WTC11 (cell line): ENCODE measurements at regions not wholly inside any gene's neighbourhood (a gene's known extent, or its start where the extent isn't known, plus 50 kb on each side); places are given as distances from the start of the nearest gene placed in this dataset.

Experiments used
- ATAC-seq: fragments of 200-7000 bp; cut with Tn5 transposase; 2 replicates; pipeline ENCODE4 v1.10.0; 2021; ENCODE audit warnings: mild to moderate bottlenecking, moderate library complexity
- CTCF ChIA-PET: fragments of 300-600 bp; sonication (Branson Sonifier 250); formaldehyde crosslinking; loops from one replicate; lab custom pipeline; 2021; ENCODE audit warnings: antibody characterized with exemption; lab: Charles Lee
- POLR2A ChIA-PET: fragments of 350-600 bp; sonication (Branson Sonifier 250); formaldehyde crosslinking; loops from one replicate; lab custom pipeline; 2021; ENCODE audit warnings: antibody characterized with exemption; lab: Charles Lee
- DNase-seq: peaks from one replicate; pipeline ENCODE4 v3.0.0; 2021; ENCODE audit warnings: low spot score
- H3K27ac Mint-ChIP-seq: 2 replicates; pipeline ENCODE4 v1.8.0; 2021; ENCODE audit warnings: mixed read lengths
- H3K27me3 Mint-ChIP-seq: 2 replicates; pipeline ENCODE4 v1.8.0; 2021; ENCODE audit warnings: low read depth, mild to moderate bottlenecking, moderate library complexity, mixed read lengths
- H3K36me3 Mint-ChIP-seq: 2 replicates; pipeline ENCODE4 v1.8.0; 2021; ENCODE audit warnings: mixed read lengths
- H3K4me1 Mint-ChIP-seq: 2 replicates; pipeline ENCODE4 v1.8.0; 2022; ENCODE audit warnings: mixed read lengths
- H3K4me3 Mint-ChIP-seq: 2 replicates; pipeline ENCODE4 v1.8.0; 2021; ENCODE audit warnings: mild to moderate bottlenecking, moderate library complexity, mixed read lengths
- H3K9me3 Mint-ChIP-seq: 2 replicates; pipeline ENCODE4 v1.8.0; 2021; ENCODE audit warnings: mixed read lengths
- CREM ChIP-seq: sonication (generic); formaldehyde crosslinking; IDR thresholded peaks from 2 replicates; pipeline ENCODE4 v1.8.1; 2022; ENCODE audit warnings: mild to moderate bottlenecking, missing genetic modification reagents, moderate library complexity
- CTCF ChIP-seq: fragments of 200-600 bp; IDR thresholded peaks from 2 replicates; pipeline ENCODE4 v1.8.0; 2022; ENCODE audit warnings: antibody characterized with exemption
- E2F4 ChIP-seq: sonication (generic); formaldehyde crosslinking; IDR thresholded peaks from 2 replicates; pipeline ENCODE4 v1.8.1; 2022; ENCODE audit warnings: low read depth, mild to moderate bottlenecking, moderate library complexity, missing genetic modification reagents, borderline replicate concordance
- E2F5 ChIP-seq: sonication (generic); formaldehyde crosslinking; IDR thresholded peaks from 2 replicates; pipeline ENCODE4 v1.8.1; 2022; ENCODE audit warnings: mild to moderate bottlenecking, moderate library complexity, missing genetic modification reagents
- ESRRA ChIP-seq: sonication (generic); formaldehyde crosslinking; IDR thresholded peaks from 2 replicates; pipeline ENCODE4 v1.8.1; 2022; ENCODE audit warnings: mild to moderate bottlenecking, missing genetic modification reagents, borderline replicate concordance
- FOXJ3 ChIP-seq: sonication (generic); formaldehyde crosslinking; IDR thresholded peaks from 2 replicates; pipeline ENCODE4 v1.9.0; 2021; ENCODE audit warnings: missing genetic modification reagents, mild to moderate bottlenecking, borderline replicate concordance
- FOXK1 ChIP-seq: sonication (generic); formaldehyde crosslinking; IDR thresholded peaks from 2 replicates; pipeline ENCODE4 v1.8.0; 2022; ENCODE audit warnings: mild to moderate bottlenecking, moderate library complexity, missing genetic modification reagents
- JUN ChIP-seq: sonication (generic); formaldehyde crosslinking; IDR thresholded peaks from 2 replicates; pipeline ENCODE4 v1.8.0; 2023; ENCODE audit warnings: mild to moderate bottlenecking, missing genetic modification reagents
- MXD4 ChIP-seq: fragments of 250-450 bp; sonication (Bioruptor Pico); IDR thresholded peaks from 2 replicates; pipeline ENCODE4 v1.8.0; 2021; ENCODE audit warnings: mild to moderate bottlenecking, moderate library complexity, borderline replicate concordance
- NFATC4 ChIP-seq: fragments of 250-450 bp; sonication (Bioruptor Pico); IDR thresholded peaks from 2 replicates; pipeline ENCODE4 v1.9.0; 2021; ENCODE audit warnings: mild to moderate bottlenecking
- NFE2L1 ChIP-seq: sonication (generic); formaldehyde crosslinking; IDR thresholded peaks from 2 replicates; pipeline ENCODE4 v1.8.1; 2023; ENCODE audit warnings: missing genetic modification reagents
- NR3C1 ChIP-seq: sonication (generic); formaldehyde crosslinking; conservative IDR thresholded peaks from 2 replicates; pipeline ENCODE4 v1.8.1; 2023; ENCODE audit warnings: low read depth, mild to moderate bottlenecking, missing genetic modification reagents
- PREB ChIP-seq: sonication (generic); formaldehyde crosslinking; IDR thresholded peaks from 2 replicates; pipeline ENCODE4 v1.8.1; 2022; ENCODE audit warnings: mild to moderate bottlenecking, missing genetic modification reagents, moderate library complexity, borderline replicate concordance
- SMAD3 ChIP-seq: sonication (generic); formaldehyde crosslinking; IDR thresholded peaks from 2 replicates; pipeline ENCODE4 v1.8.0; 2022; ENCODE audit warnings: missing genetic modification reagents, mild to moderate bottlenecking, borderline replicate concordance
- SP1 ChIP-seq: sonication (generic); formaldehyde crosslinking; conservative IDR thresholded peaks from 2 replicates; pipeline ENCODE4 v1.8.1; 2022; ENCODE audit warnings: missing genetic modification reagents
- TCF7 ChIP-seq: sonication (generic); formaldehyde crosslinking; IDR thresholded peaks from 2 replicates; pipeline ENCODE4 v1.8.0; 2022; ENCODE audit warnings: mild to moderate bottlenecking, low read depth, missing genetic modification reagents, moderate library complexity
- USF1 ChIP-seq: sonication (generic); formaldehyde crosslinking; IDR thresholded peaks from 2 replicates; pipeline ENCODE4 v1.8.0; 2022; ENCODE audit warnings: mild to moderate bottlenecking, missing genetic modification reagents
- USF2 ChIP-seq: sonication (generic); formaldehyde crosslinking; IDR thresholded peaks from 2 replicates; pipeline ENCODE4 v1.8.1; 2023; ENCODE audit warnings: mild to moderate bottlenecking, missing genetic modification reagents, moderate library complexity
- ZNF121 ChIP-seq: sonication (generic); formaldehyde crosslinking; IDR thresholded peaks from 2 replicates; pipeline ENCODE4 v1.8.0; 2023; ENCODE audit warnings: missing genetic modification reagents
- ZNF219 ChIP-seq: sonication (generic); formaldehyde crosslinking; IDR thresholded peaks from 2 replicates; pipeline ENCODE4 v1.8.0; 2023; ENCODE audit warnings: missing genetic modification reagents, mild to moderate bottlenecking, borderline replicate concordance
- ZNF263 ChIP-seq: sonication (generic); formaldehyde crosslinking; IDR thresholded peaks from 2 replicates; pipeline ENCODE4 v1.8.1; 2022; ENCODE audit warnings: low read depth, mild to moderate bottlenecking, moderate library complexity, missing genetic modification reagents
- ZNF423 ChIP-seq: fragments of 250-450 bp; sonication (Bioruptor Pico); IDR thresholded peaks from 2 replicates; pipeline ENCODE4 v2.1.2; 2022; ENCODE audit warnings: mild to moderate bottlenecking, moderate library complexity

GRCh38 chr5:1948663-1949191, 66.0 kb upstream of the IRX4 start:
- peaks cover 42% of the 10 kb centered on the region for H3K4me1 Mint-ChIP-seq
- no peak overlapping the region for H3K4me3 Mint-ChIP-seq
- H3K27me3 Mint-ChIP-seq = no peaks in the 10 kb centered on the region
- DNase-seq (no peak), ATAC-seq (no peak)
- H3K36me3 Mint-ChIP-seq = peaks cover 2% of the 10 kb centered on the region; the same call in 1 of the 2 replicates
- H3K27ac Mint-ChIP-seq = no peak overlapping the region
- no peaks in the 10 kb centered on the region for H3K9me3 Mint-ChIP-seq
- no peak for TF ChIP-seq SMAD3 (CRISPR knock-in tag)
- no peak for TF ChIP-seq FOXK1 (CRISPR knock-in tag)
- TF ChIP-seq JUN (CRISPR knock-in tag) = no peak
- TF ChIP-seq ZNF263 (CRISPR knock-in tag) = no peak
- no peak for TF ChIP-seq CTCF
- no peak for TF ChIP-seq E2F4 (CRISPR knock-in tag)
- CTCF ChIA-PET = no interaction called here
- POLR2A ChIA-PET = no interaction called here

- no peak for DNase-seq
- ChIA-PET POLR2A (no interaction called here), CTCF (no interaction called here)
- no peak overlapping the region for H3K4me3 Mint-ChIP-seq
- no peak for TF ChIP-seq ZNF121 (CRISPR knock-in tag)
- no peak for TF ChIP-seq NFATC4
- TF ChIP-seq FOXJ3 (CRISPR knock-in tag) = no peak
- TF ChIP-seq CREM = no peak
- no peak for TF ChIP-seq ZNF219 (CRISPR knock-in tag)
- no peak for TF ChIP-seq ESRRA
- no peak for TF ChIP-seq MXD4
- no peaks in the 10 kb centered on the region for H3K27me3 Mint-ChIP-seq
- H3K4me1 Mint-ChIP-seq = peaks cover 38% of the 10 kb centered on the region
- H3K27ac Mint-ChIP-seq = peak overlapping the region; percentile 7; the same call in 1 of the 2 replicates
- H3K9me3 Mint-ChIP-seq = no peaks in the 10 kb centered on the region
- peaks cover 2% of the 10 kb centered on the region; the same call in 1 of the 2 replicates for H3K36me3 Mint-ChIP-seq
- ATAC-seq = no peak
Measured at GRCh38 chr5:1948111-1948510, 65.4 kb upstream of the IRX4 start.

GRCh38 chr5:1946776-1947175, 64.1 kb upstream of the IRX4 start:
- CTCF ChIA-PET = no interaction called here
- TF ChIP-seq NFATC4 = no peak
- no peak for TF ChIP-seq ZNF423 (CRISPR knock-in tag)
- TF ChIP-seq TCF7 (CRISPR knock-in tag) = no peak
- TF ChIP-seq USF1 (CRISPR knock-in tag) = no peak
- TF ChIP-seq CREM = no peak
- no peak for TF ChIP-seq SP1 (CRISPR knock-in tag)
- TF ChIP-seq ZNF219 (CRISPR knock-in tag) = no peak
- Mint-ChIP-seq H3K27ac (no peak overlapping the region), H3K4me1 (peaks cover 25% of the 10 kb centered on the region), H3K9me3 (peaks cover 9% of the 10 kb centered on the region), H3K27me3 (no peaks in the 10 kb centered on the region), H3K36me3 (no peaks in the 10 kb centered on the region; the same call in 1 of the 2 replicates), H3K4me3 (no peak overlapping the region)
- no peak for ATAC-seq
- POLR2A ChIA-PET = no interaction called here
- no peak for DNase-seq

- CTCF ChIA-PET = no interaction called here
- H3K27ac Mint-ChIP-seq = no peak overlapping the region
- POLR2A ChIA-PET = no interaction called here
- H3K27me3 Mint-ChIP-seq = no peaks in the 10 kb centered on the region
- no peak for DNase-seq
- H3K4me3 Mint-ChIP-seq = no peak overlapping the region
- ATAC-seq = no peak
- no peaks in the 10 kb centered on the region; the same call in 1 of the 2 replicates for H3K36me3 Mint-ChIP-seq
- H3K4me1 Mint-ChIP-seq = peaks cover 19% of the 10 kb centered on the region
- H3K9me3 Mint-ChIP-seq = peaks cover 9% of the 10 kb centered on the region
- TF ChIP-seq E2F5 (no peak), NR3C1 (CRISPR knock-in tag) (no peak), PREB (no peak), NFE2L1 (CRISPR knock-in tag) (no peak), USF2 (CRISPR knock-in tag) (no peak)
Measured at GRCh38 chr5:1946122-1946677, 63.5 kb upstream of the IRX4 start.
